Thyroid gland (tissue), 4 donors: ENCODE measurements at regions not wholly inside any gene's neighbourhood (a gene's known extent, or its start where the extent isn't known, plus 50 kb on each side); places are given as distances from the start of the nearest gene placed in this dataset.

ENCODE experiments used
- POLR2A ChIP-seq, 2 donors: fragments of 450-650 bp; IDR thresholded peaks; one replicate each; pipeline ENCODE4 v1.6.1; 2017; ENCODE audit warnings: antibody characterized with exemption in 2 of 2, mild to moderate bottlenecking in 2 of 2, moderate library complexity in 1 of 2
- TF ChIP-seq, protein P1 (sequence below), 6 experiments: fragments of 200-600 bp in 3 of 6; fragments of 450-650 bp in 3 of 6; sonication (generic) in 3 of 6; IDR thresholded peaks; one replicate each; pipeline ENCODE4 v1.5.1; 2016 to 2019; ENCODE audit warnings: antibody characterized with exemption in 6 of 6, mild to moderate bottlenecking in 2 of 6, inconsistent platforms in 1 of 6, moderate library complexity in 1 of 6

GRCh38 chr12:124233846-124234640 is 60.9 kb upstream of the RFLNA start:
- TF ChIP-seq, protein P1, sequence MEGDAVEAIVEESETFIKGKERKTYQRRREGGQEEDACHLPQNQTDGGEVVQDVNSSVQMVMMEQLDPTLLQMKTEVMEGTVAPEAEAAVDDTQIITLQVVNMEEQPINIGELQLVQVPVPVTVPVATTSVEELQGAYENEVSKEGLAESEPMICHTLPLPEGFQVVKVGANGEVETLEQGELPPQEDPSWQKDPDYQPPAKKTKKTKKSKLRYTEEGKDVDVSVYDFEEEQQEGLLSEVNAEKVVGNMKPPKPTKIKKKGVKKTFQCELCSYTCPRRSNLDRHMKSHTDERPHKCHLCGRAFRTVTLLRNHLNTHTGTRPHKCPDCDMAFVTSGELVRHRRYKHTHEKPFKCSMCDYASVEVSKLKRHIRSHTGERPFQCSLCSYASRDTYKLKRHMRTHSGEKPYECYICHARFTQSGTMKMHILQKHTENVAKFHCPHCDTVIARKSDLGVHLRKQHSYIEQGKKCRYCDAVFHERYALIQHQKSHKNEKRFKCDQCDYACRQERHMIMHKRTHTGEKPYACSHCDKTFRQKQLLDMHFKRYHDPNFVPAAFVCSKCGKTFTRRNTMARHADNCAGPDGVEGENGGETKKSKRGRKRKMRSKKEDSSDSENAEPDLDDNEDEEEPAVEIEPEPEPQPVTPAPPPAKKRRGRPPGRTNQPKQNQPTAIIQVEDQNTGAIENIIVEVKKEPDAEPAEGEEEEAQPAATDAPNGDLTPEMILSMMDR (IDR thresholded peaks at IDR 0.05), result no peak
- no peak for TF ChIP-seq POLR2A (IDR thresholded peaks at IDR 0.05)
